ENCODE measurements at regions not wholly inside any gene's neighbourhood (a gene's known extent, or its start where the extent isn't known, plus 50 kb on each side); places are given as distances from the start of the nearest gene placed in this dataset.
A peak's percentile ranks its signal among the peaks of the same experiment; 100 is the strongest.

- no peak overlapping the region for H3K4ac ChIP-seq (replicated peaks; ENCODE audit: insufficient read length, low read depth, low read length)
- H4K8ac ChIP-seq (ENCODE audit: extremely low read depth, insufficient read depth, low read length) = no peak overlapping the region
- H3K18ac ChIP-seq (ENCODE audit: extremely low read depth, low read length) = no peak overlapping the region; the same call in 1 of the 2 replicates
- no peak overlapping the region for H4K91ac ChIP-seq (replicated peaks; ENCODE audit: insufficient read length, low read length)
- no peaks in the 10 kb centered on the region for H3K79me2 ChIP-seq (ENCODE audit: control insufficient read depth in 1 of 2, insufficient read depth in 2 of 2, low read length in 2 of 2)
- H3K79me1 ChIP-seq (ENCODE audit: low read depth, low read length) = no peaks in the 10 kb centered on the region
- ChIA-PET CTCF (ENCODE audit: partially characterized antibody) (interaction anchor here (0.7 to 1.7 kb wide), 34 partner anchors 8 to 1864 kb away, joined by 3 to 20 read pairs (median 3); no protein-coding TSS in a partner anchor), POLR2A (ENCODE audit: partially characterized antibody) (no interaction called here)
- H2BK12ac ChIP-seq (ENCODE audit: low read depth, low read length) = 0 out of 2 replicates have a peak overlapping the region, but pooled peaks have one; percentile 42
- H3K23ac ChIP-seq (ENCODE audit: insufficient read length) = no peak overlapping the region
- H2AK5ac ChIP-seq (ENCODE audit: low read depth, low read length) = no peak overlapping the region
- peak overlapping the region in 1 of 4 experiments; percentile 37; a peak in 1 of 8 replicates for H3K4me3 ChIP-seq (ENCODE audit: extremely low read depth in 1 of 4, insufficient read depth in 2 of 4, low read depth in 3 of 4, low read length in 4 of 4)
- FAIRE-seq (peak; percentile 97), DNase-seq (ENCODE audit: low read depth in 1 of 2, low spot score in 2 of 2) (peak in 1 of 2 experiments; percentile 66)
- no peaks in the 10 kb centered on the region for H3K27me3 ChIP-seq (replicated peaks in 1 of 4; ENCODE audit: control insufficient read depth in 3 of 4, extremely low read depth in 1 of 4, insufficient read depth in 3 of 4, low read length in 3 of 4)
- H2AFZ ChIP-seq (ENCODE audit: low read length) = peak overlapping the region; percentile 98
- no peak overlapping the region for H2BK15ac ChIP-seq (ENCODE audit: low read length)
- no peaks in the 10 kb centered on the region for H3K9me3 ChIP-seq (ENCODE audit: insufficient read depth in 2 of 2, low read depth in 1 of 2, low read length in 1 of 2)
- no peak overlapping the region for H2BK5ac ChIP-seq (ENCODE audit: low read depth, low read length)
- H4K5ac ChIP-seq (ENCODE audit: insufficient read length, low read depth, low read length) = no peak overlapping the region
- TF ChIP-seq ASH2L (IDR thresholded peaks at IDR 0.05; ENCODE audit: low read length) = peak; percentile 55
- TF ChIP-seq RAD21 (IDR thresholded peaks at IDR 0.05 in 1 of 2, conservative IDR thresholded peaks at IDR 0.05 in 1 of 2; ENCODE audit: low read depth in 2 of 2, low read length in 2 of 2) = peak; percentile 96 to 98
- TF ChIP-seq CHD2 (IDR thresholded peaks at IDR 0.05; ENCODE audit: low read length) = no peak
- TF ChIP-seq RFX5 (IDR thresholded peaks at IDR 0.05; ENCODE audit: borderline replicate concordance, low read depth, low read length) = no peak
- TF ChIP-seq, protein P1, sequence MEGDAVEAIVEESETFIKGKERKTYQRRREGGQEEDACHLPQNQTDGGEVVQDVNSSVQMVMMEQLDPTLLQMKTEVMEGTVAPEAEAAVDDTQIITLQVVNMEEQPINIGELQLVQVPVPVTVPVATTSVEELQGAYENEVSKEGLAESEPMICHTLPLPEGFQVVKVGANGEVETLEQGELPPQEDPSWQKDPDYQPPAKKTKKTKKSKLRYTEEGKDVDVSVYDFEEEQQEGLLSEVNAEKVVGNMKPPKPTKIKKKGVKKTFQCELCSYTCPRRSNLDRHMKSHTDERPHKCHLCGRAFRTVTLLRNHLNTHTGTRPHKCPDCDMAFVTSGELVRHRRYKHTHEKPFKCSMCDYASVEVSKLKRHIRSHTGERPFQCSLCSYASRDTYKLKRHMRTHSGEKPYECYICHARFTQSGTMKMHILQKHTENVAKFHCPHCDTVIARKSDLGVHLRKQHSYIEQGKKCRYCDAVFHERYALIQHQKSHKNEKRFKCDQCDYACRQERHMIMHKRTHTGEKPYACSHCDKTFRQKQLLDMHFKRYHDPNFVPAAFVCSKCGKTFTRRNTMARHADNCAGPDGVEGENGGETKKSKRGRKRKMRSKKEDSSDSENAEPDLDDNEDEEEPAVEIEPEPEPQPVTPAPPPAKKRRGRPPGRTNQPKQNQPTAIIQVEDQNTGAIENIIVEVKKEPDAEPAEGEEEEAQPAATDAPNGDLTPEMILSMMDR (IDR thresholded peaks at IDR 0.05; ENCODE audit: control extremely low read depth in 1 of 3, insufficient read depth in 1 of 3, low read depth in 1 of 3, low read length in 3 of 3) = peak; percentile 60 to 85 (median 79)
- peak overlapping the region; percentile 9 to 50; a peak in 3 of 4 replicates for H3K4me2 ChIP-seq (ENCODE audit: insufficient read depth in 1 of 2, low read depth in 2 of 2, low read length in 2 of 2)
- WGBS, 2 experiments (ENCODE audit: extremely low coverage in 1 of 2, insufficient coverage in 1 of 2, insufficient read length in 1 of 2, insufficient replicate concordance in 2 of 2, low coverage in 1 of 2, low lambda C conversion rate in 2 of 2, missing lambda C conversion rate in 1 of 2) = 33% methylated on average over 16 of the region's 16 CpGs; no CpG with 5 or more reads in 1 of the 2 experiments
- no peak overlapping the region for H3K56ac ChIP-seq (replicated peaks; ENCODE audit: insufficient read length, low read depth, low read length)
- H4K20me1 ChIP-seq (replicated peaks in 1 of 2; ENCODE audit: control insufficient read depth in 1 of 2, insufficient read depth in 2 of 2, low read length in 2 of 2) = no peaks in the 10 kb centered on the region
- peaks cover 0 to 3% (median 0%) of the 10 kb centered on the region in 4 experiments; a peak in 2 of 7 replicates for H3K4me1 ChIP-seq (replicated peaks in 1 of 4; ENCODE audit: control insufficient read depth in 3 of 4, insufficient read depth in 4 of 4, low read length in 3 of 4)
- no peak overlapping the region for H2BK20ac ChIP-seq (ENCODE audit: low read length)
- H2BK120ac ChIP-seq (replicated peaks; ENCODE audit: low read depth, low read length) = no peak overlapping the region
- no peaks in the 10 kb centered on the region for H3K36me3 ChIP-seq (ENCODE audit: control insufficient read depth in 2 of 4, insufficient read depth in 4 of 4, low read length in 3 of 4)
- H3K23me2 ChIP-seq (ENCODE audit: low read depth, low read length) = no peaks in the 10 kb centered on the region
- no peak overlapping the region for H3K27ac ChIP-seq (ENCODE audit: low read depth, low read length)
- no peak overlapping the region for H3K14ac ChIP-seq (ENCODE audit: insufficient read length)
- H3K9ac ChIP-seq (replicated peaks in 1 of 4; ENCODE audit: extremely low read depth in 1 of 4, low read depth in 3 of 4, low read length in 3 of 4) = no peak overlapping the region
Measured at GRCh38 chr2:57720728-57721627, 325.6 kb upstream of the VRK2 start.

Measured in H1 (cell line).